Inferior parietal cortex (tissue), 1 donor: ENCODE measurements at regions not wholly inside any gene's neighbourhood (a gene's known extent, or its start where the extent isn't known, plus 50 kb on each side); places are given as distances from the start of the nearest gene placed in this dataset.
A peak's percentile ranks its signal among the peaks of the same experiment; 100 is the strongest.
"Not testable (repeated sequence)": the region's sequence is repeated elsewhere in the genome, so short reads cannot be mapped to it uniquely, and the experiment has no call there.

Experiments
- DNase-seq: peaks from one replicate; pipeline ENCODE4 v3.0.0-alpha.2; 2016; ENCODE audit errors: extremely low spot score

DNA sequence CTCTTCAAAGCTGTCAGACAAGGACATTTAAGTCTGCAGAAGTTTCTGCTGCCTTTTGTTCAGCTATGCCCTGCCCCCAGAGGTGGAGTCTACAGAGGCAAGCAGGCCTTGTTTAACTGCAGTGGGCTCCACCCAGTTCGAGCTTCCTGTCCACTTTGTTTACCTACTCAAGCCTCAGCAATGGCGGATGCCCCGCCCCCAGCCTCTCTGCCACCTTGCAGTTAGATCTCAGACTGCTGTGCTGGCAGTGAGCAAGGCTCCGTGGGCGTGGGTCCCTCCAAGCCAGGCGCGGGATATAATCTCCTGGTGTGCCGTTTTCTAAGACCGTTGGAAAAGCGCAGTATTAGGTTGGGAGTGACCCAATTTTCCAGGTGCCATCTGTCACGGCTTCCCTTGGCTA is 144.5 kb upstream of the GOT2 start:
- DNase-seq, result not testable (repeated sequence)

DNA sequence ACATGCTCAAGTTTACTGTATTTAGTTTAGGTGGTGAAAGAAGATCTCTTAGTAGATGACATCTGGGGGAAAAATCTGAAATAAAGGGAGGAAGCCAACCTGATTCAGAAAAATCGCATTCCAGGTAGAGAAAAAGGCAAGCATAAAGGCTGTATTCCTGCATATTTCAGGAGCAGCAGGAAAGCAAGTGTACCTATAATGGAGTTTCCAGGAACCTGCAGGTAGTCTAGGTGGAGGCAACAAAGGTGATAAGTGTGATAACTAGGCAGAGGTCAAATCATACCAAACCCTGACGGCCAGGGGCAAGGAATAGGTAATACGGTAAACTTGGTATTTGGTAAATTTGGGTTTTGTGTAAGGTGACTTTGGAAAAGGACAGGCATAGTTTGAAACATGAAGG is 132.8 kb upstream of the GOT2 start:
- DNase-seq, result no peak

DNA sequence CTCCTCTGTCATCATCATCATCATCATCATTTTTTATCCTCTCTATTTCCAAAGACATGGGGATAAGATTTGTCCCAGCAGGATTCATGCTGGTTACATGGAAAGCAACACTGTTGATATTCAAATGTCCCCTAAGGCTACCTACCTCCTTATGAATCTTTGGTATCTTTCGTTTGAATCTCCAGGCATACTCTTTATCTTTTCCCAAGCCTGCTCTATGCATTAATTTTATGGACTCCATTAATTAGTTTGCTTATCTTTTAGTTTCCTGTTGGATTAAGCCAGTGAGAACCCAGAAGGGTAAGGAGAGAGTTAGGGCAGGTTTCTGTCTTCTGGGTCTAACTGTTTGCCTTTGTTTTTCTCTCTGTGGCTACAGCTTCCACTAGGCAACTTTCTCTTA is 129.6 kb upstream of the GOT2 start:
- no peak for DNase-seq

DNA sequence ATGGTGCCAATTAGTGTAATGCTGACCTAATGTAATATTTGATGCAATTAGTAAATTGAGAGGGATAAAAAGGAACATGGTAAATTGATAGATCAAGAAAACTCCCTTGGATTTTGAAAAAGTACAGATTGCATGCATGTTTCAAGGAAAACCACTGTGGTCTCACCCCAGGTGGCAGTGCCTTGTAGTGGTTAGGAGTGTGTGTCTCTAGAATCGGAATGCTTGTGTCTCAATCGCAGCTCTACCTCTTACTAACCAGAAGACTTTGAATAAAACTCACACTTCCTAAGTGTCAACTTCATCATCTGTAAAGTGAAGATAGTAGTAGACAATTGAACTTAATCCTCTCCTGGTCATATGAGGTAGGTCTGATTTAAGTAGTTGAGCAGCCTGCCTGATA is 128.9 kb upstream of the GOT2 start:
- DNase-seq, result no peak

DNA sequence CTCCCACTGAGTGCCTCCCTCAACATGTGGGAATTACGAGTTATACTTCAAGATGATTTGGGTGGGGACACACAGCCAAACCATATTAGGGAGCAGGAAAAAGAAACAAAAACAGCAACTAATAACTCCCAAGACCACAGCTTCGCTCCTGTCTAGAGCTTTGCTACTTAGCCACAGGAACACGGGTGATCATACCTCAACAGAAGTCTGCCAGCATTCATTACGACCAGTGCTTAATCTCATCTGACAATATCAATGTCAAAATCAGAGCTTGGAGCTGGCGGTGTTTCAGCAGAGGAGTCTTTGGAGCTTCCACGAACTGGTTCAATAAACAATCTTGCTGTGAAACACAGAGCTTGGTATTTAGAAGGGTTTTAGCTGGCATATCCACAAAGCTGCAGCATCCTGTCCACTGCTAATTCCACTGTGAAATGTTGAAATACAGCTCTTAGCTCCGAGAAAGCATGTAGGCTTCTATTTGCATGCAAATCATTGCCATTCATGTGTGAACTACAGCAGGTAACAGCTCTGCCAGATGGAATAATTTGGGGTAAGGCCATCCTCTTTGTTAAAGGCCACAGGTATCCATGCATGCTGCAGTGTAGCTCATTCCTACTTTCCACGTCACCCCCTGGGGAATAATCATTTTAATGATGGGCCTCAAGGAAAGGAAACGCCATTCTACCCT is 128.4 kb upstream of the GOT2 start:
- DNase-seq, result no peak

DNA sequence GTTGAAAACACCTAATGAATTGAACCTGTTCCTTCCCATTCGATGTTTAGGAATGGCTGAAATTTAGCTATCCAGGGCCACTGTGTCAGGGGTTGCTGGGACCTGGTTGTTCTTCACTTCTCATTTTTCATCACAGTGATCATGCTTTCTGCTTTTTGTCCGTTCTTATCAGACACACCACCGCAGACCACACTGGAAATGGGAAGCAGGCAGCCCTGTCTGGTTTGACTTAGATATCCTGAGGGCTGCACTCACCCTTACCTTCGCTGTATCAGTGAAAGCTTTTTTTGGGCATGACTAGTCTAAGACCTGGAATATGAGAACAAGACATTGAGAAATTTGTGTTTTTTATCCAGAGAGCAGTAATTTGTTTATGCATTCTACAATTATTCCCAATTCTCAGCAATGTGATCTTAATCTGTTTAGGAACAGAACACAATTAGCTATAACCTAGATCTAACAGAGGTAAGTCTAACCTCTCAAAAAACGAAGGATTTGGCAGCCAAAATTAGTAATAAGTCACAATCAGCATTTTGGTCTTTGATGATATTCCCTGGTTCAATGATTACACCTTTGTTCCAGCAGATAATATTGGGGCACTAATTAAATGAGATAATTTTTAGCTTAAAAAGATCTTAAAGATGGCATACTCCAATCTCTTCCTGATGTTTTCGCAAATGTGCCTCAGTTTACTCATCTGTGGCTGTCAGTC is 126.0 kb upstream of the GOT2 start:
- peak; percentile 25 for DNase-seq

DNA sequence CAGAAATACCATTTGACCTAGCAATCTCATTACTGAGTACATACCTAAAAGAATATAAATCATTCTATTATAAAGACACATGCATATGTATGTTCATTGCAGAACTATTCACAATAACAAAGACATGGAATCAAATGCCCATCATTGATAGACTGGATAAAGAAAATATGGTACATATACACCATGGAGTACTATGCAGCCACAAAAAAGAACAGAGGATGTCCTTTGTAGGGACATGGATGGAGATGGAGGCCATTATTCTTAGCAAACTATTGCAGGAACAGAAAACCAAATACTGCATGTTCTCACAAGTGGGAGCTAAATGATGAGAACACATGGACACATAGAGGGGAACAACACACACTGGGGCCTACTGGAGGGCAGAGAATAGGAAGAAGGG is 124.5 kb upstream of the GOT2 start:
- not testable (repeated sequence) for DNase-seq

DNA sequence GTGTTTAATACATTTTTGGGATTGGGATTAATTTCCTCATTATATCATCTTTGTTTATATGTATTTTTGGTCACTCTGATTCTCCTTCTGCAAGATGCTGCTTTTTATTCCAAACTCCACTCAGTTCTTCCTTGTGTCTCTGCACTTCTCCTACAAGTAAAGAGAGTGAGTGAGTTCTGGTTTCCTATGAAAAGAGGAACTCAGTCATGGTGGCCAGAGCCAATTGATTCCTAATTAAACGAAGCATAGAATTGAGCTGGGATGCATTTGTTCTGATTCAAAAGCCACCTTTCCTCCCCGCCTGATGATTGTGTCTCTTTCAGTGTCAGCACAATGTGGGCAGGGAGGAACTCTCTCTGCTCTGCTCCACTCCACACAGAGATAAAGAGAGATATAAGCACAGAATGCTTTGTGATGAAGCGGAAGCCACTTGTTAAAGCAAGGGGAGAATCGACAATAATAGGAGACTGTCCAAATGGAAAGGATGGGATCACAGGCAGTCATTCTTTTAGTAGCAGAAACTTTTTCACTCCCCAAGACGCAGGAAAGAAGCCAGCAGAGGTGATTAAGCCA is 121.3 kb upstream of the GOT2 start:
- DNase-seq, result no peak

DNA sequence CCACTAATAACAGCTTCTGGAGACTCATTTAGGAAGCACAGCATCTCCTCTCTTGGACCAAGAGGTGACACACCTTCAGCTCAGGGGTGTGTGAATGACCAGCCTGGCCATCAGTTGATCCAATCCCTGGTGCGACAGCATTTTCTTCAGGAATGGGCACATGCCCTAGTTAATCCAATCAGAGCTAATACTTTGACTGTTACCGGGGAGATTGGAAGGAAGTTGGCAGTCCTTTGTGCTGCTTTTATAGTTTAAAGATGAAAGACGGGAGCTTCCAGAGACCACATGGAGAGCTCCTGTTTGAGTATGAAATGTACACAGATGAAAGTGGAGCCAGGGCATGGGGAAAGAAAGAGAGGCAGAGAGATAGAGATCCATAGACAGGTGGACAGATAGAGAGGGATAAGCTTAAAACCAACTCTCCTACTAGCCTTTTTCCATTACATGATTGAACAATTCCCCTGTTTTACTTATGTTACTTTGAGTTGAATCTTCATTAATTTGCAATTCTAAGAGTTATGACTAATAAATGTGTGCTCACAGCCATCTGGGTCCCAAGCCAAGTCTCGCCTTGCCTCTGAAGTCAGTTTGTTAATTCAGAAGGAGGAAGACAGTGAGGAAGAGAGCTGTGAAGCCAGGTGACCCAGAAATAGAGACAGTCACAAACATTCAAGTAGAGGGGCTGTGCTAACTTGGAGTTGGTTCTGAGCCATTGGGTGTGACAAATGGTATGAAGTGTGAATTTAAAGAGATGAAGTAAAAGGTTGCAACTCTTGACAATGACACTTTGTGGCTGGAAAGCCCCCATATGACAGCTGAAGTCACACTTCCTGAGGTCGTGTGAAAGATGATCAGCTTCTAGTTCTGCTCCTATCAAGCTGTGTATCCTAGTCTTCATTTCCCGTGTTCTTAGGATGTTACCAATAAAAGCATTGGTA is 120.0 kb upstream of the GOT2 start:
- DNase-seq, result no peak

DNA sequence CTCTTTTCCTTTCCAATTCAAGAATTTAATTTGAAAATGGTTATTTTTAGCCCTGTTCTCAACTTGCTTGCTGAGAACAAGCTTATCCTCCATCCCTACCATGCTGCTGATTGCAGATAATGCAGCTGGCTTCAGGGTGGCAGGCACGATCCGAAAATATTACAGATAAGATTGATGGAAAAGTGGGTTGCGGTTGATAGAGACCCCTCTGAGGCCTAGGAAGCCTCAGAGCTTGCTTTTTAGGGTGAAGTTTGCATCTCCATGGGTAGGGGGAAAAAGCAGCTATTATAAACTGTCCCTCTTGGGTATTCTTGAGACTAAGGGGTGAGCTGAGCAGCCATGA is 116.5 kb upstream of the GOT2 start:
- no peak for DNase-seq

DNA sequence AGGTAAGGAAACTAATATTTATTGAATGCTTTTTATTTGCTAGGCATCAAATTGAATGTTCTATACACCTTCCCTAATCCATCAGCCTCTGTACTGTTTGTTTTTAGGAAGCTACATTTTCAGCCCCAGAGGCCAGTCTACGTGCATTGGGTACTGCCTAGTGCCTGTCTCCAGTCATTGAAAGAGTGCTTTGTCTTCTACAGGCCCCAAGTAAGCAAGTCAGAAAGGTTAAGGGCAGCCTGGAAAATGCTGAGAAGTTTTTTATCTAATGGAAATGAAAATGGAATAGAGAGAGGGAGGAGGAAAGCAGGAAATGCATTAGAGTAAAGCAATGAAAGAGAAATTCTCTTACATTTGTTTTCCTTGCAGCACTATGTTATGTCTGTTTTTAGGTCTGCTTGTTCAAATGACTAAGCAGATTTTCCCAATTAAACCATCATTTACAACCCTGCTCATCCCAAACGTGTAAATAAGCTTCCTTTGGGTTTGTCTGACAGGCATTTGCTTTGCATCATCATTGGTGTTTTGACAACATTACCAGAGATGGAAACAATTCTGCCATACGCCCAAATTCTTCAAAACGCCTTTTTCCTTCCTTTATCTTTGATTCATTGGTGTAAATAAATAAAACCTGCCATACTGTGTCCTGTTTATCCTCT is 116.0 kb upstream of the GOT2 start:
- DNase-seq, result no peak

DNA sequence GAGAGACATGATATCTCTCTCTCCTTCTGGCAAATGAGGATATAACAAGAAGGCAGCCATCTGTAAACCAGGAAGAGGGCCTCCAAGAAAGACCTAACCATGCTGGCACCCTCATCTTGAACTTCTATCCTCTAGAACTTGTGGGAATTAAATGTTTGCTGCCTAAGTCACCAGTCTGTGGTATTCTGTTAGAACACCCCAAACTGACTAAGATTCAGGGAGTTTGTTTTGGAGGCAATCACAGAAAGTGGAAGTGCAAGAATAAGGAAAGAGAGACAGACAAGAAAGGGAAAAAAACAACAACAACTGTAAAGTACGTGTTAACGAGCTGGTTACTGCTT is 114.5 kb upstream of the GOT2 start:
- DNase-seq, result no peak

DNA sequence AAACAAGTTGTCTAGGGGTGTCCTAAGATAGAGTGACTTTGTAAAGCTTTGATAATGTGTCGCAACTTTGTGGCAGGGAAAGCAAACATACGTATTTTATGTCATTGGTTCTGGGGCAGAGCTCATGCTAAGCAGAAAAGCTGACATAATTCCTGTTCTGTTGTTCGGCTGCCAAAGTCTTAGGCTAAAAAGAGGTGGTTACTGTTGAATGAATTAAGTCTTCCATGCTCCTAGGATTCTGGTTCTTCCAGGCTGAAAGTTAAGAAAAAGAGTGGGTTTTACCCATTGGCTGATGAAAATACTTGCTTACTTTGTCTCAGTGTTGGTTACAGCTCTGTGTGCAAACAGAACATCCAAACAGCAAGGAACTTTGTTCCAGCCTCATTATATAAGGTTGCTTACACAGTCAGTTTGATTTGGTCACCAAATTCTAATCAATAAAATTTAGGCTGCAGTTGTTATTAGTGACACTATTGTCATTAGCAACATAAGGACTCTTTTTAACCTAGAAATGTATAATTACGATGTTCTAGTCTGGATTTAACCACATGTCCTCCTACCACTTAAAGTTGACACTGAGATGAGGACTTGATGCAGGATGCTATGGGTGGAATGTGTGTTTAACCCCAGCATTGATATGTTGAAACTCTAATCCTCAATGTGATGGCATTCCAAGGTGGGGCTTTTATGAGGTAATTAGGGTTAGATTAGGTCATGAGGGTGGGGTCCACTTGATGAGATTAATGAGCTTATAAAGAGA is 114.0 kb upstream of the GOT2 start:
- no peak for DNase-seq

DNA sequence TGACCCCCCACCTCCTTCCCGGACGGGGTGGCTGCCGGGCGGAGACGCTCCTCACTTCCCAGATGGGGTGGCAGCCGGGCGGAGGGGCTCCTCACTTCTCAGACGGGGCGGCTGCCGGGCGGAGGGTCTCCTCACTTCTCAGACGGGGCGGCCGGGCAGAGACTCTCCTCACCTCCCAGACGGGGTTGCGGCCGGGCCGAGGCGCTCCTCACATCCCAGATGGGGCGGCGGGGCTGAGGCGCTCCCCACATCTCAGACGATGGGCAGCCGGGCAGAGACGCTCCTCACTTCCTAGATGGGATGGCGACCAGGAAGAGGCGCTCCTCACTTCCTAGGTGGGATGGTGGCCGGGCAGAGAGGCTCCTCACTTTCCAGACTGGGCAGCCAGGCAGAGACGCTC is 112.1 kb upstream of the GOT2 start:
- DNase-seq, result not testable (repeated sequence)

DNA sequence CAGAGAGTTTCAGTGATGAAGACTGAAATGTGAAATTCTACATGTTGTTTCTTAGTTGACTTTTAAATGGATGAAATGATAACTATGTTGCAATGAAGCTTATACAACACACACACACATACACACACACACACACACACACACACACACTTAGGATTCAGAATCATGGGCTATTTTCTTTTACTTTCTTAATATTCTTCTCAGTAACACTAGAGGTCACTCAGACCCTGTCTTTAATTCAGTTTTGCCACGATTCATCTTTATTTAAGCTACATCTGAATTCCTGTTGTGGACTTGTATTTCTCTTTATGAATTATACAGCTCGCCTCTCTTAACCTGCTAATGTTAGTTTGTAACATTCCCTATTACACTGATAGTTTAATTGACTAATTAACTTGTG is 109.6 kb upstream of the GOT2 start:
- DNase-seq, result peak; percentile 38

DNA sequence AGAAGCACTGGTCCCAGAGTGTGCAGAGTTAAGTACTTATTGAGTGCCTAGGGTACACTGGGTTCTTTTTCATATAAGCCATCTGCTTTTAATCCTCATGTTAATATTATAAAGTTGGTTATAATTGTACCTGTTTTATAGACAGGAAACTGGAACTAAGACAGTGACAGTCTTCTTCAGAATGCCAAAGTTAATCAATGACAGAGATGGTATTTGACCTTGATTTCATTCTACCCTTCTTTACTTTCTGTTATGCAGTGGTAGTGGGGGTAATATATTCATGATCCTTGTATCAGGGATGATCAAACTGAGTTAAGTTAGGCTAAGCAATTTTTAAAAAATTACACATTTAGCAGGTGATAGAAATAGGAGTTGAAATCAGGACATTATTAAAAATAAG is 108.6 kb upstream of the GOT2 start:
- DNase-seq, result no peak

DNA sequence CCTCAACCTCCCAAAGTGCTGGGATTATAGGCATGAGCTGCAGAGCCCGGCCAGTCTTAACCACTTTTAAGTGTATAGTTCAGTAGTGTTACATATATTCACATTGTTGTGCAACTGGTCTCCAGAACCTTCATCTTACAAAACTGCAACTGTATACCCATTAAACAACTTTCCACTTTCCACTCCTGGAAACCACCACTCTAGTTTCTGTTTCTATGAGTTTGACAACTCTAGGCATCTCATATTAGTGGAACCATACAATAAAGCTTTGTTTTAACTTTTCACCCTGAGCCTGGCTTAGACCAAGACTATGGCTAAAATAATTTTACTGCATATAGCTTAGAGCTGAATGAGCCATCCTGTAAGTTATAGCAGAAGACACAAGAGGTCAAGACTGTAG is 108.0 kb upstream of the GOT2 start:
- DNase-seq, result no peak

DNA sequence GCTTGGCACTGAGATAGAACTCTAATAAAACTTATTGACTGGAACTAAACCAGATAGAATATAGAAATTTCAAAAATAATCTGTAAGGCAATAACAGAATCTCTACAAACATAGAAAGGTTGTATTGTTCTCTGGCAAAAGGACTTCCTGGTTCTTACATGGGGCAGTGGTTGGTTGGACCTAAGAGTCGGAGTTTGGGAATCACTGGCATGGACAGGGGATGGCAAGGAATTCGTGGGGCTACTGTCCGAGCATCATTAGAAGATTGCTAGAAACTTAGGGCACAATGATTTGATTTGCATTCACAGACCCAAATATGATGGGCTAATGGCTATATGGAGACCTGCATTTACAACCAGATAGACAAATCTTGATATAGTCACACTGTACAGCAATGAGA is 103.8 kb upstream of the GOT2 start:
- DNase-seq, result no peak

DNA sequence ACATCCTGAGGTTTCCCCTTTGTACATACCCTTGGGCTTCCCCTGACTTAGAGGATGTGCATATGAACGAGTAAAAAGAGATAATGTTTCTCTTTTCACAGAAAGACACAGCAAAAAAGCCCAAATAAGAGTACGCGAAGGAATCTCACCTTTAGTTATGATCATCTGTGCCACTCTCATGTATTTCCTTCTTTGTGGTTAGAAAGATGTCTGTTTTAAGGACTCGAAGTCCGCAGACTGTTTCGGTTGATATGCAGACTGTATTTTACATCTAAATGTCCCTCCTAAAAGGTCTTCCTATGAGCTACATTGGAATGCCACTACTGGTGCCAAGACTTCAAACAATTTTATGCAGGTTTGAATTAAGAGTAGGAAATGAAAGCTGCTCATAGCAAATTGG is 102.3 kb upstream of the GOT2 start:
- no peak for DNase-seq

DNA sequence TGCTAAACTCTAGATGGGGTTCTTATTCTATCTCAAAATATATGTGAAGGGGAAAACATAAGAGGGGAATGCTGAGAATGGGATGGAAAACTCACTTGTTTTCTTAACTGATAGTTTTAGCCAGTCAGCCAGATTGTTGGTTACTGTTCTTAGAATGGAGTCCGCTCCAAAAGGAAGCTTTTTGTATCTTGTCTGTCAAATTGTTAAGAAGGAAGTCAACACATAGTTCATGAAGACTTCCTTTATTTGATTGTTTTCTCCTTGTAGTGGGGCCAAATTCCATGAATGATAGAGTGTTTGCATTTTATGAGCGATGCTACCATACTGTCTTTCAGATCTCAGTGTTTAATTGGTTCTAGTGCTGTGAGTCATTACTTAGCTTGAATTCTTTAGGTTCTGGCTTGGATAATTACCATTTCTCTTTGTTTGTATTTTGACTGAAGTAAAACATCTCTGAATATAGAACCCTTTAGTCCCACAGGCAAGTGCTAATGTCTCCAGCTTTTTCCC is 98.3 kb upstream of the GOT2 start:
- DNase-seq, result no peak

DNA sequence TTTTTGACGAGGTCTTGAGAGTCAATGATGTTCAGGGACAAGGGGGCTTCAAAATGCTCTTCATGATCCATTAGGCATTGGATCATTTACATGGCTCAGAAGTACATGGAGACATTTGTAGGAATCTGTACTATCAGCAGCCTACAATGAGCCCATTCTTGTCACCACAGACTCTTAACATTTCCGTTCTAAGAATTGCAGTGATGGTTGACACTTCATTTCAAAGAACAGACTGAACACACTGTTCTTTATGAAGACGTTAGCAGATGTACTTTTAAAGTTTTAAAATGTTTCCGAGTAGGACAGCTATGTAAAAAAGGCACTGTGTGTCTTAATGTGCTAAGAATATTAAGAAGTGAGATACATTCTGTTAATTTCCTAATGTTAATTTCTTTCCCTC is 97.3 kb upstream of the GOT2 start:
- no peak for DNase-seq
